ENCODE measurements at regions not wholly inside any gene's neighbourhood (a gene's known extent, or its start where the extent isn't known, plus 50 kb on each side); places are given as distances from the start of the nearest gene placed in this dataset.

GRCh38 chr7:10315881-10316280 lies 657.8 kb upstream of the PHF14 start:
- H3K27ac ChIP-seq (ENCODE audit: low read length): no peak overlapping the region
- H2AFZ ChIP-seq (ENCODE audit: low read depth, low read length): no peak overlapping the region
- H3K27me3 ChIP-seq (ENCODE audit: insufficient read depth, low read depth, low read length): no peaks in the 10 kb centered on the region
- TF ChIP-seq MXI1 (conservative IDR thresholded peaks at IDR 0.05; ENCODE audit: poor library complexity, severe bottlenecking) (no peak), RAD21 (conservative IDR thresholded peaks at IDR 0.05) (no peak), EZH2 (IDR thresholded peaks at IDR 0.05; ENCODE audit: borderline replicate concordance, insufficient read depth, low read length, poor library complexity, severe bottlenecking) (no peak), SMC3 (conservative IDR thresholded peaks at IDR 0.05; ENCODE audit: poor library complexity) (no peak), REST (IDR thresholded peaks at IDR 0.05; ENCODE audit: borderline replicate concordance) (no peak), POLR2AphosphoS5 (IDR thresholded peaks at IDR 0.05) (no peak), CTCF (IDR thresholded peaks at IDR 0.05; ENCODE audit: poor library complexity, severe bottlenecking) (no peak), TAF1 (IDR thresholded peaks at IDR 0.05; ENCODE audit: low read depth) (no peak), EP300 (conservative IDR thresholded peaks at IDR 0.05; ENCODE audit: poor library complexity, severe bottlenecking) (no peak)
- no peaks in the 10 kb centered on the region for H3K79me2 ChIP-seq (replicated peaks; ENCODE audit: insufficient read depth, low read length)
- H3K9me3 ChIP-seq (ENCODE audit: low read length): no peaks in the 10 kb centered on the region
- no peaks in the 10 kb centered on the region for H3F3A ChIP-seq (ENCODE audit: insufficient read depth, low read length, poor library complexity, severe bottlenecking)
- no peak overlapping the region for H3K4me2 ChIP-seq (ENCODE audit: low read length)
- H3K9ac ChIP-seq (ENCODE audit: low read length): no peak overlapping the region
- no peaks in the 10 kb centered on the region for H3K9me2 ChIP-seq (ENCODE audit: insufficient read depth, low read length)
- no peaks in the 10 kb centered on the region for H3K36me3 ChIP-seq (ENCODE audit: insufficient read depth, low read length)
- no peak overlapping the region for H3K4me3 ChIP-seq (ENCODE audit: low read length)
- H4K20me1 ChIP-seq (ENCODE audit: insufficient read depth): no peaks in the 10 kb centered on the region

GRCh38 chr7:10316488-10316887 lies 657.2 kb upstream of the PHF14 start:
- Histone ChIP-seq H3K79me2 (replicated peaks; ENCODE audit: insufficient read depth, low read length) (no peaks in the 10 kb centered on the region), H3K9ac (ENCODE audit: low read length) (no peak overlapping the region), H3K27ac (ENCODE audit: low read length) (no peak overlapping the region), H3K9me3 (ENCODE audit: low read length) (no peaks in the 10 kb centered on the region), H3K4me3 (ENCODE audit: low read length) (no peak overlapping the region), H2AFZ (ENCODE audit: low read depth, low read length) (no peak overlapping the region), H3K36me3 (ENCODE audit: insufficient read depth, low read length) (no peaks in the 10 kb centered on the region), H3F3A (ENCODE audit: insufficient read depth, low read length, poor library complexity, severe bottlenecking) (no peaks in the 10 kb centered on the region), H3K4me2 (ENCODE audit: low read length) (no peak overlapping the region), H3K27me3 (ENCODE audit: insufficient read depth, low read depth, low read length) (no peaks in the 10 kb centered on the region), H3K9me2 (ENCODE audit: insufficient read depth, low read length) (no peaks in the 10 kb centered on the region), H4K20me1 (ENCODE audit: insufficient read depth) (no peaks in the 10 kb centered on the region)
- TF ChIP-seq POLR2AphosphoS5 (IDR thresholded peaks at IDR 0.05) (no peak), TAF1 (IDR thresholded peaks at IDR 0.05; ENCODE audit: low read depth) (no peak), MXI1 (conservative IDR thresholded peaks at IDR 0.05; ENCODE audit: poor library complexity, severe bottlenecking) (no peak), REST (IDR thresholded peaks at IDR 0.05; ENCODE audit: borderline replicate concordance) (no peak), CTCF (IDR thresholded peaks at IDR 0.05; ENCODE audit: poor library complexity, severe bottlenecking) (no peak), RAD21 (conservative IDR thresholded peaks at IDR 0.05) (no peak), EZH2 (IDR thresholded peaks at IDR 0.05; ENCODE audit: borderline replicate concordance, insufficient read depth, low read length, poor library complexity, severe bottlenecking) (no peak), EP300 (conservative IDR thresholded peaks at IDR 0.05; ENCODE audit: poor library complexity, severe bottlenecking) (no peak)

Data from neural cell (in vitro differentiated cells).